Duodenal mucosa (tissue), 2 donors: ENCODE measurements at regions not wholly inside any gene's neighbourhood (a gene's known extent, or its start where the extent isn't known, plus 50 kb on each side); places are given as distances from the start of the nearest gene placed in this dataset.
"Not testable (repeated sequence)": the region's sequence is repeated elsewhere in the genome, so short reads cannot be mapped to it uniquely, and the experiment has no call there.

ENCODE experiments used
- H3K27ac ChIP-seq: one replicate; pipeline ENCODE4 v1.7.0; 2013; ENCODE audit warnings: low read depth, low read length
- H3K27me3 ChIP-seq, 2 donors: one replicate each; pipeline ENCODE4 v1.7.0; 2013; ENCODE audit warnings: low read length in 2 of 2, control low read depth in 1 of 2; ENCODE audit not compliant: insufficient read depth in 2 of 2, control insufficient read depth in 1 of 2
- H3K36me3 ChIP-seq, 2 donors: one replicate each; pipeline ENCODE4 v1.7.0; 2013; ENCODE audit warnings: low read length in 2 of 2, control low read depth in 1 of 2; ENCODE audit not compliant: insufficient read depth in 2 of 2, control insufficient read depth in 1 of 2
- H3K4me1 ChIP-seq, 2 donors: one replicate each; pipeline ENCODE4 v1.7.0; 2013; ENCODE audit warnings: low read length in 2 of 2, control low read depth in 1 of 2; ENCODE audit not compliant: insufficient read depth in 2 of 2, control insufficient read depth in 1 of 2
- H3K4me3 ChIP-seq, 2 donors: one replicate each; pipeline ENCODE4 v1.7.0; 2013; ENCODE audit warnings: low read length in 2 of 2, low read depth in 1 of 2
- H3K9ac ChIP-seq, 2 donors: one replicate each; pipeline ENCODE4 v1.7.0; 2013; ENCODE audit warnings: low read length in 2 of 2, low read depth in 1 of 2
- H3K9me3 ChIP-seq, 2 donors: one replicate each; pipeline ENCODE4 v1.7.0; 2013; ENCODE audit warnings: low read length in 2 of 2, control low read depth in 1 of 2; ENCODE audit not compliant: control insufficient read depth in 1 of 2

- H3K4me3 ChIP-seq = no peak overlapping the region
- H3K36me3 ChIP-seq = no peaks in the 10 kb centered on the region
- no peaks in the 10 kb centered on the region for H3K4me1 ChIP-seq
- no peaks in the 10 kb centered on the region for H3K9me3 ChIP-seq
- H3K9ac ChIP-seq = no peak overlapping the region
- H3K27ac ChIP-seq = no peak overlapping the region
- no peaks in the 10 kb centered on the region for H3K27me3 ChIP-seq
Measured at GRCh38 chr4:189600264-189600663, 340.4 kb upstream of the FRG1 start.

GRCh38 chr4:189600718-189601435 lies 339.8 kb upstream of the FRG1 start:
- H3K4me3 ChIP-seq = no peak overlapping the region
- no peaks in the 10 kb centered on the region for H3K9me3 ChIP-seq
- H3K27me3 ChIP-seq = no peaks in the 10 kb centered on the region

GRCh38 chr4:189602827-189603226 lies 337.8 kb upstream of the FRG1 start:
- H3K9ac ChIP-seq, H3K27ac ChIP-seq: not testable (repeated sequence)

More at GRCh38 chr4:189600718-189601435, 339.8 kb upstream of the FRG1 start:
- Histone ChIP-seq H3K27ac (no peak overlapping the region), H3K4me1 (no peaks in the 10 kb centered on the region), H3K36me3 (no peaks in the 10 kb centered on the region), H3K9ac (no peak overlapping the region)

GRCh38 chr4:189610571-189610970 lies 330.1 kb upstream of the FRG1 start:
- not testable (repeated sequence) for H3K27me3 ChIP-seq, H3K9me3 ChIP-seq, H3K4me3 ChIP-seq, H3K4me1 ChIP-seq, H3K36me3 ChIP-seq, H3K27ac ChIP-seq, H3K9ac ChIP-seq

More at GRCh38 chr4:189602827-189603226, 337.8 kb upstream of the FRG1 start:
- H3K9me3 ChIP-seq, H3K36me3 ChIP-seq, H3K4me1 ChIP-seq, H3K4me3 ChIP-seq, H3K27me3 ChIP-seq: not testable (repeated sequence)

GRCh38 chr4:189613207-189613606 lies 327.5 kb upstream of the FRG1 start:
- Histone ChIP-seq H3K27me3 (no peaks in the 10 kb centered on the region), H3K9me3 (no peaks in the 10 kb centered on the region), H3K36me3 (no peaks in the 10 kb centered on the region), H3K4me3 (no peak overlapping the region), H3K27ac (no peak overlapping the region), H3K9ac (no peak overlapping the region), H3K4me1 (no peaks in the 10 kb centered on the region)

GRCh38 chr4:189615217-189615663 lies 325.4 kb upstream of the FRG1 start:
- Histone ChIP-seq H3K9ac (no peak overlapping the region), H3K36me3 (no peaks in the 10 kb centered on the region), H3K27ac (no peak overlapping the region), H3K27me3 (no peaks in the 10 kb centered on the region), H3K9me3 (no peaks in the 10 kb centered on the region), H3K4me3 (no peak overlapping the region), H3K4me1 (no peaks in the 10 kb centered on the region)

- not testable (repeated sequence) for H3K9me3 ChIP-seq, H3K9ac ChIP-seq, H3K4me3 ChIP-seq, H3K27me3 ChIP-seq, H3K27ac ChIP-seq, H3K4me1 ChIP-seq, H3K36me3 ChIP-seq
Measured at GRCh38 chr4:189617741-189618140, 322.9 kb upstream of the FRG1 start.

- not testable (repeated sequence) for H3K9ac ChIP-seq, H3K27ac ChIP-seq, H3K27me3 ChIP-seq, H3K4me1 ChIP-seq, H3K4me3 ChIP-seq, H3K9me3 ChIP-seq, H3K36me3 ChIP-seq
Measured at GRCh38 chr4:189619441-189620250, 321.0 kb upstream of the FRG1 start.

- not testable (repeated sequence) for H3K27ac ChIP-seq, H3K4me3 ChIP-seq, H3K27me3 ChIP-seq, H3K9me3 ChIP-seq, H3K4me1 ChIP-seq, H3K9ac ChIP-seq, H3K36me3 ChIP-seq
Measured at GRCh38 chr4:189622574-189622973, 318.1 kb upstream of the FRG1 start.

GRCh38 chr4:189627041-189627440 lies 313.6 kb upstream of the FRG1 start:
- H3K4me3 ChIP-seq, H3K27me3 ChIP-seq, H3K36me3 ChIP-seq, H3K9ac ChIP-seq, H3K9me3 ChIP-seq, H3K4me1 ChIP-seq, H3K27ac ChIP-seq: not testable (repeated sequence)
